ENCODE measurements at regions not wholly inside any gene's neighbourhood (a gene's known extent, or its start where the extent isn't known, plus 50 kb on each side); places are given as distances from the start of the nearest gene placed in this dataset.

- DNase-seq, result no peak
- no peaks in the 10 kb centered on the region for H3K36me3 Mint-ChIP-seq (ENCODE audit: low read depth)
- H3K4me1 Mint-ChIP-seq, result peaks cover 10% of the 10 kb centered on the region
- TF ChIP-seq CTCF (IDR thresholded peaks at IDR 0.05), result no peak
- H3K27ac Mint-ChIP-seq, result no peak overlapping the region
- H3K9me3 Mint-ChIP-seq, result no peaks in the 10 kb centered on the region
- no peak overlapping the region for H3K4me3 Mint-ChIP-seq
- no peaks in the 10 kb centered on the region for H3K27me3 Mint-ChIP-seq (ENCODE audit: low read depth, poor library complexity)
Observed at GRCh38 chr1:193762236-193762635, 575.8 kb upstream of the B3GALT2 start.

- no peak for TF ChIP-seq CTCF (IDR thresholded peaks at IDR 0.05)
- Mint-ChIP-seq H3K9me3 (peaks cover 5% of the 10 kb centered on the region), H3K36me3 (ENCODE audit: low read depth) (no peaks in the 10 kb centered on the region), H3K4me1 (no peaks in the 10 kb centered on the region), H3K4me3 (no peak overlapping the region), H3K27ac (no peak overlapping the region), H3K27me3 (ENCODE audit: low read depth, poor library complexity) (no peaks in the 10 kb centered on the region)
- DNase-seq, result no peak
Observed at GRCh38 chr1:193755441-193755840, 569.0 kb upstream of the B3GALT2 start.

GRCh38 chr1:193754732-193755427, 568.5 kb upstream of the B3GALT2 start:
- no peak for TF ChIP-seq CTCF (IDR thresholded peaks at IDR 0.05)
- no peak for DNase-seq

GRCh38 chr1:193754151-193754550, 567.7 kb upstream of the B3GALT2 start:
- H3K4me3 Mint-ChIP-seq, result no peak overlapping the region
- H3K27me3 Mint-ChIP-seq (ENCODE audit: low read depth, poor library complexity), result no peaks in the 10 kb centered on the region
- no peak for TF ChIP-seq CTCF (IDR thresholded peaks at IDR 0.05)
- no peak for DNase-seq
- peaks cover 5% of the 10 kb centered on the region for H3K9me3 Mint-ChIP-seq
- no peak overlapping the region for H3K27ac Mint-ChIP-seq
- no peaks in the 10 kb centered on the region for H3K4me1 Mint-ChIP-seq
- no peaks in the 10 kb centered on the region for H3K36me3 Mint-ChIP-seq (ENCODE audit: low read depth)

More at GRCh38 chr1:193754732-193755427, 568.5 kb upstream of the B3GALT2 start:
- Mint-ChIP-seq H3K4me1 (no peaks in the 10 kb centered on the region), H3K9me3 (peaks cover 5% of the 10 kb centered on the region), H3K4me3 (no peak overlapping the region), H3K36me3 (ENCODE audit: low read depth) (no peaks in the 10 kb centered on the region), H3K27ac (no peak overlapping the region), H3K27me3 (ENCODE audit: low read depth, poor library complexity) (no peaks in the 10 kb centered on the region)

GRCh38 chr1:193753038-193753756, 566.8 kb upstream of the B3GALT2 start:
- H3K27me3 Mint-ChIP-seq (ENCODE audit: low read depth, poor library complexity), result peaks cover 4% of the 10 kb centered on the region
- no peaks in the 10 kb centered on the region for H3K36me3 Mint-ChIP-seq (ENCODE audit: low read depth)
- H3K9me3 Mint-ChIP-seq, result peaks cover 5% of the 10 kb centered on the region
- H3K4me3 Mint-ChIP-seq, result no peak overlapping the region
- no peak for TF ChIP-seq CTCF (IDR thresholded peaks at IDR 0.05)
- H3K4me1 Mint-ChIP-seq, result no peaks in the 10 kb centered on the region
- peak overlapping the region; percentile 71 for H3K27ac Mint-ChIP-seq
- no peak for DNase-seq
